ENCODE measurements at regions not wholly inside any gene's neighbourhood (a gene's known extent, or its start where the extent isn't known, plus 50 kb on each side); places are given as distances from the start of the nearest gene placed in this dataset.

- no peak for FAIRE-seq
Observed at GRCh38 chr13:58056426-58056825, 424.9 kb downstream of the PCDH17 start.

DNA sequence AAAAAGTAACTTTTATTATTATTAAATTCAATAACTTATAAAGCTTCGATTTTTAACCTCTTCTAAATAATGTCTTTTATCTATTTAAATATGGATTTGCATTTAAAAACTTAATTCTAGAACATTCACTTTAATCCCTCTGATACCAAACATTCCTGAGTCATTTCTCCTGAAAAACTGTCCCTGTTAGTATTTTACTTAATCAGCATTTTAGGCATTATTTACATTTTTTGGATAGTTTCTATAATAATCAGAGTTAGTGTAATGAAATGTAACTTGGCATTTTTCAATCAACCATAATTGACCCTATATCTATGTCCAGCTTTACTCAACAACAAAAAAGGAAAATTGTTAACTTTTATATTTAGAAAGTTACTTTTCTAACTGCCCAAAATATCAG, 428.1 kb downstream of the PCDH17 start:
- no peak for FAIRE-seq

DNA sequence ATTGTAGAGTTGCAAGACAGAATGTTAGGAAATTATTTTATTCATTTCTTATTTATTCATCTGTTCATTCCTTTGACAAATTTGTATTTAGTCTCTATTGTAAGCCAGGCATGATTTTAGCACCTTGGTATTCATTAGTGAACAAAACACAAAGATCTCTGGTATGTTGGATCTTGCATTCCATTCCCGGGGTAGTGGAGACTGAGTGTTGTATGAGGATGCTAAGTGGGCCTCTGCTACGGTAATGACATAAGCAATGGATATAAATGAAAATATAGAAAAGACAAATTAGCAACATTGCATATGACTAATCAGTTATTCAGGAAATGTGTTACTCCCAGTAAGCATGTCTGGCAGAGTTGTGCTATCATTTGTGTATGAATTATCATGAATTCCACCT, 449.3 kb downstream of the PCDH17 start:
- no peak for FAIRE-seq

DNA sequence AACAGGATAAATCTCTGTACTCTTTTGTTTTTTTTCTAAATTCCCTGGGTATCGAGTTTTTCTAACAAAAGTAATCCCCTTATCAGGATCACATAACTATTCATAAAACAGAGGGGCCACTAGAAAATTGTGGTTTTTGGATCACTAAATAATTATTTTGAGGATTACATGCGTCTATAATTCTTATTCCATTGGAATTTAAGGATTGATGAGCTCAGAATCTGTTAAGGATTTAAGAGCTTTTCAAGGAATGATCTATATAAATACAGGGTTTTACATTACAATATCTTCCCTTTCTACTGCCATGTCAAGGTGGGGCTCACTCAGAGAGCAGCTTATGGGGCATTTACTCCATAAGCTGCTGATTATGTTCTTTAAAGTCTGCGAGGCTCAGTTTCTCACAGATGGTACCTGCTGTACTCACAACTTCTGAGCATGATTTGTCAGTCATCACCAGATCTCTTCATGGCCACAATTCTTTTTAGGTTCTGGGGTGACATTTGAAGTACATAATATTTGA, 449.8 kb downstream of the PCDH17 start:
- FAIRE-seq, result no peak

DNA sequence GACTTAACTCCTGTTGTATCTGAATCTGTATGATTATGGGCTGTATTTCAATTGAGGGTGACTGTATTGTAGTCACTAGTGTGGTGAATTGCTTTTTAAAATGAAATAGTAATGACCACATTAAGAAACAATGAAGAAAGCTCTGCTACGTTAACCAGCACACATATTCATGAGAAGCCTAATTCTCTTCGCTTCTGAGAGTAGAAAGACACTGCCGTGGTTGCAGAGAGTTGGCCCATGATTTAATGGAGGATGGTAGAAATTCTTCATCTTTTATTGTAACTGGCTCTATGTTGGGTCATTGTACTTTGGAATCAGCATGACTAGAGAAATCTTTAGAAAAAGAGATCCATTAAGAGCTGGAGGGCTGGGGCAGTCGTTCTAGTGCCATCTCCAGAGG, 451.5 kb downstream of the PCDH17 start:
- FAIRE-seq, result no peak

- FAIRE-seq, result no peak
Observed at GRCh38 chr13:58085274-58085673, 453.7 kb downstream of the PCDH17 start.

GRCh38 chr13:58085819-58086218, 454.3 kb downstream of the PCDH17 start:
- FAIRE-seq, result no peak

- FAIRE-seq, result no peak
Observed at GRCh38 chr13:58087566-58087965, 456.0 kb downstream of the PCDH17 start.

DNA sequence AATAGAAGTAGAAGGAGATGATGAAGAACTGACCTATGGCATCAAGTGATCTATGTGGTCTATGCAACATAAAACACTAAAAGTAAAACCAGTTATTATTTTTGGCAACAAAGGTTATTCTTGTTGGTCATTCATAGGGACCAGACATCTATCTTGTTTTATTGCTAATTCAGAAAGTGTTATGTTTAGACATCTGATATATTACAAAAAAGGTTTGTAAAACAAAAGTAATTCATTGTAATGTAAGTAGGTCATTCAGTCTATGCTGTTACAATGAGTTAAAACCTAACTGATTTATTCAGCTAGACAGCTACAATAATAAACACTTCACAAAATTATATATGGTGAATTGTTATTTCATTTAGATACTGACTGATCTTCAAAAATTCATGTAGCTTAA, 461.9 kb downstream of the PCDH17 start:
- no peak for FAIRE-seq

DNA sequence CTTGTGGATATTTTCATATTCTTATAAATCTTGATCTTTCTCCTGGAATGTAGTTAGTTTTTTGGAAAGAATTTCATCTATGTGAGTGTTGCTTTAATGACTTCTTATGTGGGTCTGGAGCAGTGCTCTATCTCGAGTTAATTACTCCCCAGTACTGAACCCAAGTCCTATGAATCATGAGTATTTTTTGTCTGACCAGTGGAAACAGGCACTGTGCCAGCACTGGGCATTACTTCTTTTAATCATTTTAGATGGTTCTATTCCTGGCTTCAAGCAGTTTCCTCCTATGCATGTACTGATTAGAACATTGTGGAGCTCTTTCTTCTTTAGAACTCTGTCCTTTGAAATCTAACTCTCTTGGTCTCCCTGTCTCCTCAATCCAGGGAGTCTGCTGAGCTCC, 466.3 kb downstream of the PCDH17 start:
- no peak for FAIRE-seq

DNA sequence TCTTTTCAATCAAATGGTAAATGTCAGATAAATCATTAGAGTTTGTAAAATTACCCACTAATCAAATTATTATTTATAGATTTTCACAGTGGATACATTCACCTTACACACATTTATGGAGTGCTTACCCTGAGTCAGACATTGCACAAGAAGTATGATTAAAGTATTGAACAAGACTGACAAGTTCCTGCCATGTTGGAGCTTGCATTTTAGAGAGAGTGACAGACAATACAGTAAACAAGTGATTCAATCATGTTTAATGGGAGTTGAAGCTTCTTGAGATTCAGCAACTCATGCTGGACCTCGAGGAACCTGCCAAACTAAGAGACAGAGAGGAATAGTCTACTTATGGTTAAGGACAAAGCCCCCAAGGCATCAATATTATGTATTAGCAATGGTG, 487.8 kb downstream of the PCDH17 start:
- FAIRE-seq, result no peak

DNA sequence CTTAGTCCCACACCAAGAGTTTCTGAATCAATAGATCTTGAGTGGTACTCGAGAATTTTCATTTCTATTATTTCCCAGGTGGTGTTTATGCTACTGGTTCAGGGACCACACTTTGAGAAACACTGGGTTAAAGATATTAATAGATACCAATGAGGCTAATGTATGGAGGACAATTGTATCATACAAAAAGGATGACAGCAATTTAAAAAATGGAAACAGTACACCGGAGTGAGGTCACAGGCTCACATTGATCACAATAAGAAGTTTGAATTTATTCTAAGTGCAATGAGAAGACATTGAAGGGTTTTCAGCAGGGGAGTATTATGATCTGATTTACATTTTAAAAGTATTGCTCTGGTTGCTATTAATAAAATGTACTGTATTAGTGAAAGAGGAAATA, 488.3 kb downstream of the PCDH17 start:
- FAIRE-seq, result no peak

DNA sequence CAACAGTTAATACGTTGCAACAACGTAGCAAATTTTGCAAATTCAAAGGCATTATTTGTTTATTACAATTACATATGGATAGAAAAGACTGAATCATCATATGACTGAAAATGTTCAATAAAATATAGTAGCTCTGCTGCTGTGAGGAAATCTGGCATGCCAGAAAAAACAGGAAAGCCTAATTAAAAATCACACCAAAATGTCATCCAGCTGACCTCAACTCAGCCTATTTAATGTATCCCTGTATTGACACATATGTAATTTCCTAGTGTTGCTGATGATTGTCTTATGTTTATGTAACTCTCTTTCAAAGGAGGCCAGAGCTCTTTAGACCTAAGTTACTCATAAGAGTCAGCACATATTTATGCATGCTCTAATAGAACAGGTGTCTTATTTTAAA, 495.0 kb downstream of the PCDH17 start:
- no peak for FAIRE-seq

GRCh38 chr13:58134012-58134411, 502.5 kb downstream of the PCDH17 start:
- no peak for FAIRE-seq

- FAIRE-seq, result no peak
Observed at GRCh38 chr13:58134525-58134924, 503.0 kb downstream of the PCDH17 start.

GRCh38 chr13:58142952-58143351, 511.4 kb downstream of the PCDH17 start:
- FAIRE-seq, result no peak

GRCh38 chr13:58144616-58145015, 513.1 kb downstream of the PCDH17 start:
- FAIRE-seq, result no peak

GRCh38 chr13:58151452-58151851, 519.9 kb downstream of the PCDH17 start:
- no peak for FAIRE-seq

GRCh38 chr13:58160980-58161379, 529.4 kb downstream of the PCDH17 start:
- no peak for FAIRE-seq

DNA sequence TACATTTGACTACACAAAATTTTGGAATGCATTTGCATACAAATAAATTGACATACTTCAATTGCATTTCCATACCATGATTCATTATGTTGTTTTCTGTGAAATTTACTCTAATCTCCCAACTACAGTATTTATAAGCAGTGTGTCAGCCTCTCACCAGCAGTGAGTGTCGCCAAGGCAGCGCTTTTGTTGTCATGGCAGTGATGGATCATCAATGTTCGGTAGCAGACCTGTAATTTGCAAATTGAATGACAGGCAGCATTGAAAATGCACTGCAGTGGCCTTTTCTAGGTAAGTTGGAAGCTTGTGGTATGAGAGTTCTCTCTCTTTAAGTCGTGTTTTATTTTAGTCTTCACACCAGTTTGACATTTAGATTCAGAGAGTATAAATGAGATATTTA, 534.1 kb downstream of the PCDH17 start:
- no peak for FAIRE-seq

- no peak for FAIRE-seq
Observed at GRCh38 chr13:58181111-58181510, 549.6 kb downstream of the PCDH17 start.

GRCh38 chr13:58187881-58188280, 556.3 kb downstream of the PCDH17 start:
- FAIRE-seq, result no peak

- no peak for FAIRE-seq
Observed at GRCh38 chr13:58190577-58190976, 559.0 kb downstream of the PCDH17 start.

- FAIRE-seq, result no peak
Observed at GRCh38 chr13:58191754-58192153, 560.2 kb downstream of the PCDH17 start.

GRCh38 chr13:58202099-58202498, 570.6 kb downstream of the PCDH17 start:
- no peak for FAIRE-seq

GRCh38 chr13:58207501-58207900, 576.0 kb downstream of the PCDH17 start:
- no peak for FAIRE-seq
